Panc1 (cell line): ENCODE measurements at regions not wholly inside any gene's neighbourhood (a gene's known extent, or its start where the extent isn't known, plus 50 kb on each side); places are given as distances from the start of the nearest gene placed in this dataset.

Experiments
- POLR2AphosphoS5 ChIP-seq: IDR thresholded peaks from 2 replicates; pipeline ENCODE4 v1.6.1; 2012; ENCODE audit warnings: mild to moderate bottlenecking, low read depth, low read length, moderate library complexity
- TCF7L2 ChIP-seq: IDR thresholded peaks from 2 replicates; pipeline ENCODE4 v1.6.1; 2011; ENCODE audit warnings: mild to moderate bottlenecking, low read depth, low read length, inconsistent platforms
- TF ChIP-seq, protein P1 (sequence below): fragments of 450-650 bp; IDR thresholded peaks from 2 replicates; pipeline ENCODE4 v1.5.1; 2017; ENCODE audit warnings: mild to moderate bottlenecking

- TF ChIP-seq, protein P1, sequence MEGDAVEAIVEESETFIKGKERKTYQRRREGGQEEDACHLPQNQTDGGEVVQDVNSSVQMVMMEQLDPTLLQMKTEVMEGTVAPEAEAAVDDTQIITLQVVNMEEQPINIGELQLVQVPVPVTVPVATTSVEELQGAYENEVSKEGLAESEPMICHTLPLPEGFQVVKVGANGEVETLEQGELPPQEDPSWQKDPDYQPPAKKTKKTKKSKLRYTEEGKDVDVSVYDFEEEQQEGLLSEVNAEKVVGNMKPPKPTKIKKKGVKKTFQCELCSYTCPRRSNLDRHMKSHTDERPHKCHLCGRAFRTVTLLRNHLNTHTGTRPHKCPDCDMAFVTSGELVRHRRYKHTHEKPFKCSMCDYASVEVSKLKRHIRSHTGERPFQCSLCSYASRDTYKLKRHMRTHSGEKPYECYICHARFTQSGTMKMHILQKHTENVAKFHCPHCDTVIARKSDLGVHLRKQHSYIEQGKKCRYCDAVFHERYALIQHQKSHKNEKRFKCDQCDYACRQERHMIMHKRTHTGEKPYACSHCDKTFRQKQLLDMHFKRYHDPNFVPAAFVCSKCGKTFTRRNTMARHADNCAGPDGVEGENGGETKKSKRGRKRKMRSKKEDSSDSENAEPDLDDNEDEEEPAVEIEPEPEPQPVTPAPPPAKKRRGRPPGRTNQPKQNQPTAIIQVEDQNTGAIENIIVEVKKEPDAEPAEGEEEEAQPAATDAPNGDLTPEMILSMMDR = no peak
- TF ChIP-seq POLR2AphosphoS5 (no peak), TCF7L2 (no peak)
Measured at GRCh38 chr13:29702912-29703351, 107.4 kb upstream of the SLC7A1 start.
